Activated CD8-positive, alpha-beta T cell treated with anti-CD3 and anti-CD28 coated beads for 36 hours (primary cell): ENCODE measurements at regions not wholly inside any gene's neighbourhood (a gene's known extent, or its start where the extent isn't known, plus 50 kb on each side); places are given as distances from the start of the nearest gene placed in this dataset.

Experiments
- ATAC-seq: fragments of 200-7000 bp; cut with Tn5 transposase; one replicate; pipeline ENCODE4 v1.10.0; 2021; ENCODE audit warnings: mild to moderate bottlenecking, moderate library complexity
- CTCF ChIA-PET: fragments of 350-600 bp; sonication (Branson Sonifier 250); formaldehyde crosslinking; loops from one replicate; lab custom pipeline; 2021; ENCODE audit warnings: antibody characterized with exemption; lab: Charles Lee
- POLR2A ChIA-PET: fragments of 350-600 bp; sonication (Branson Sonifier 250); formaldehyde crosslinking; loops from one replicate; lab custom pipeline; 2021; ENCODE audit warnings: antibody characterized with exemption; lab: Charles Lee
- DNase-seq: peaks from one replicate; pipeline ENCODE4 v3.0.0-alpha.2; 2020
- H3K27ac Mint-ChIP-seq: one replicate; pipeline ENCODE4 v1.8.0; 2021; ENCODE audit warnings: mild to moderate bottlenecking, mixed read lengths
- H3K27me3 Mint-ChIP-seq: one replicate; pipeline ENCODE4 v1.8.0; 2021; ENCODE audit warnings: mixed read lengths
- H3K36me3 Mint-ChIP-seq: one replicate; pipeline ENCODE4 v1.8.0; 2021; ENCODE audit warnings: low read depth, mixed read lengths
- H3K4me1 Mint-ChIP-seq: one replicate; pipeline ENCODE4 v1.8.0; 2021; ENCODE audit warnings: low read depth, mixed read lengths
- H3K4me3 Mint-ChIP-seq: one replicate; pipeline ENCODE4 v1.8.0; 2021; ENCODE audit warnings: mild to moderate bottlenecking, moderate library complexity, mixed read lengths
- H3K9me3 Mint-ChIP-seq: one replicate; pipeline ENCODE4 v1.8.0; 2021; ENCODE audit warnings: mixed read lengths
- intact Hi-C: fragments of 100-400 bp; cut with micrococcal nuclease; formaldehyde crosslinking; loops from one replicate; pipeline ENCODE4 v1.10.0; 2022
- TF ChIP-seq, protein P1 (sequence below): fragments of 200-600 bp; IDR thresholded peaks from one replicate; pipeline ENCODE4 v1.8.0; 2022; ENCODE audit warnings: antibody characterized with exemption, mild to moderate bottlenecking

- CTCF ChIA-PET, result no interaction called here
- no peaks in the 10 kb centered on the region for H3K27me3 Mint-ChIP-seq
- POLR2A ChIA-PET, result no interaction called here
- intact Hi-C loops, result no loop called here
- H3K9me3 Mint-ChIP-seq, result peaks cover 7% of the 10 kb centered on the region
- no peak for DNase-seq
- H3K4me3 Mint-ChIP-seq, result no peak overlapping the region
- TF ChIP-seq, protein P1, sequence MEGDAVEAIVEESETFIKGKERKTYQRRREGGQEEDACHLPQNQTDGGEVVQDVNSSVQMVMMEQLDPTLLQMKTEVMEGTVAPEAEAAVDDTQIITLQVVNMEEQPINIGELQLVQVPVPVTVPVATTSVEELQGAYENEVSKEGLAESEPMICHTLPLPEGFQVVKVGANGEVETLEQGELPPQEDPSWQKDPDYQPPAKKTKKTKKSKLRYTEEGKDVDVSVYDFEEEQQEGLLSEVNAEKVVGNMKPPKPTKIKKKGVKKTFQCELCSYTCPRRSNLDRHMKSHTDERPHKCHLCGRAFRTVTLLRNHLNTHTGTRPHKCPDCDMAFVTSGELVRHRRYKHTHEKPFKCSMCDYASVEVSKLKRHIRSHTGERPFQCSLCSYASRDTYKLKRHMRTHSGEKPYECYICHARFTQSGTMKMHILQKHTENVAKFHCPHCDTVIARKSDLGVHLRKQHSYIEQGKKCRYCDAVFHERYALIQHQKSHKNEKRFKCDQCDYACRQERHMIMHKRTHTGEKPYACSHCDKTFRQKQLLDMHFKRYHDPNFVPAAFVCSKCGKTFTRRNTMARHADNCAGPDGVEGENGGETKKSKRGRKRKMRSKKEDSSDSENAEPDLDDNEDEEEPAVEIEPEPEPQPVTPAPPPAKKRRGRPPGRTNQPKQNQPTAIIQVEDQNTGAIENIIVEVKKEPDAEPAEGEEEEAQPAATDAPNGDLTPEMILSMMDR, result no peak
- no peak for ATAC-seq
- H3K27ac Mint-ChIP-seq, result no peak overlapping the region
- H3K4me1 Mint-ChIP-seq, result no peaks in the 10 kb centered on the region
- no peaks in the 10 kb centered on the region for H3K36me3 Mint-ChIP-seq
Observed at GRCh38 chr3:80261082-80261481, 493.3 kb upstream of the ROBO1 start.

DNA sequence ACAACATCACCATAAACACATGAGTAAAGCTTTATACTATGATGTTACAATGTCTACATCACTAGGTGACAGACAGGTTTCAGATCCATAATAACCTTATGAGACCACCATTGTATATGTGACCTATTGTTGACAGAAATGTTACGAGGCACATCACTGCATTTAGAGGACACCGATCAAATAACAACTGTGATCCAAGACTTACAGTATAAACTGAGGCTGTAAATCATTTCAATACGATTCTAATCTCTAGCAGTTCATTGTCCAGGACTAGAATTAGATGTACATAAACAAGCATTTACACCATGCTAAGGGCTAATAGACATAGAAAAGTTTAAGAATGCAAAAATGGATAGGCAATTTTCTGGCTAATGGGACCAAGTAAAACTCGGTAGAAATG, 491.9 kb upstream of the ROBO1 start:
- no peaks in the 10 kb centered on the region for H3K4me1 Mint-ChIP-seq
- H3K4me3 Mint-ChIP-seq, result no peak overlapping the region
- ATAC-seq (no peak), DNase-seq (no peak)
- no peak overlapping the region for H3K27ac Mint-ChIP-seq
- no peaks in the 10 kb centered on the region for H3K36me3 Mint-ChIP-seq
- H3K27me3 Mint-ChIP-seq, result no peaks in the 10 kb centered on the region
- POLR2A ChIA-PET, result no interaction called here
- CTCF ChIA-PET, result no interaction called here
- TF ChIP-seq, protein P1, result no peak
- intact Hi-C loops, result no loop called here
- peaks cover 8% of the 10 kb centered on the region for H3K9me3 Mint-ChIP-seq

DNA sequence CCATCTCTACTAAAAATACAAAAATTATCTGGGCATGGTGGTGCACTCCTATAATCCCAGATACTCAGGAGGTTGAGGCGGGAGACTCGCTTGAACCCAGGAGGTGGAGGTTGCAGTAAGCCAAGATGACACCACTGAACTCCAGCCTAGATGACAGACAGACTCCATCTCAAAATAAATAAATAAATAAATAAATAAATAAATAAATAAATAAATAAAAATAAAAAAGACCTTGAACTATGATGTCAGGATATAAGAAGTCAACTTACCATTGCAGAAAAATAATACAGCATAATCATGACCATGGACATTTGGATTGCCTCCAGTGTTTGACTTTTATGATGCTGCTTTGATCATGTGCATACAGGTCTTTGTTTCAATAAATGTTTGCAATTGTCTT, 484.3 kb upstream of the ROBO1 start:
- ChIA-PET POLR2A (no interaction called here), CTCF (no interaction called here)
- TF ChIP-seq, protein P1, result no peak
- no peaks in the 10 kb centered on the region for H3K4me1 Mint-ChIP-seq
- no peaks in the 10 kb centered on the region for H3K27me3 Mint-ChIP-seq
- no peaks in the 10 kb centered on the region for H3K36me3 Mint-ChIP-seq
- intact Hi-C loops, result no loop called here
- no peak overlapping the region for H3K4me3 Mint-ChIP-seq
- no peak for ATAC-seq
- DNase-seq, result no peak
- no peak overlapping the region for H3K27ac Mint-ChIP-seq
- H3K9me3 Mint-ChIP-seq, result peaks cover 18% of the 10 kb centered on the region

- H3K27me3 Mint-ChIP-seq, result no peaks in the 10 kb centered on the region
- TF ChIP-seq, protein P1, result no peak
- H3K4me1 Mint-ChIP-seq, result no peaks in the 10 kb centered on the region
- H3K9me3 Mint-ChIP-seq, result peaks cover 17% of the 10 kb centered on the region
- intact Hi-C loops, result no loop called here
- no peak overlapping the region for H3K27ac Mint-ChIP-seq
- ChIA-PET POLR2A (interaction anchor here (0.8 kb wide), 1 partner anchor 1537 kb away, joined by 3 read pairs; no protein-coding TSS in a partner anchor), CTCF (no interaction called here)
- no peak for ATAC-seq
- DNase-seq, result no peak
- no peaks in the 10 kb centered on the region for H3K36me3 Mint-ChIP-seq
- H3K4me3 Mint-ChIP-seq, result no peak overlapping the region
Observed at GRCh38 chr3:80247766-80248165, 480.0 kb upstream of the ROBO1 start.

DNA sequence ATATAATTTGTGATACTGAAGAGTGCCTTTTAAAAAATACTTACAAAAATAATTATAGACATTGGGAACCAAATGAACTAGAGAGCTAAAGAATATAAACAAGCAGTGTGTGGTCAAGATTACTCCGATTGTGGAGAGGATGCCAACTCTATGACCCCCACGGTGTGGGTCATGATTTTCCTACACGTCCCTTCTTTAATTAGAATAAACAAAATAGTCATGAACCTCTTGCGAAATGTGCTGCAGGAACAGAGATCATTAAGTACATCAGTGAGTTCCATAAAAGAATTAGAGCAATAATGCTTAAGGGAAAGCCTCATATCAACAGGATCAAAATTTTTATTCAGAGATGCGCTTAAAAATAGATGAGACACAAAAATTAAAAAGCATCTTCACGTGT, 476.6 kb upstream of the ROBO1 start:
- ATAC-seq, result no peak
- CTCF ChIA-PET, result no interaction called here

More for the DNA sequence above, 476.6 kb upstream of the ROBO1 start:
- Mint-ChIP-seq H3K36me3 (no peaks in the 10 kb centered on the region), H3K4me1 (no peaks in the 10 kb centered on the region), H3K27ac (no peak overlapping the region), H3K9me3 (peaks cover 14% of the 10 kb centered on the region), H3K4me3 (no peak overlapping the region), H3K27me3 (no peaks in the 10 kb centered on the region)
- intact Hi-C loops, result no loop called here
- POLR2A ChIA-PET, result no interaction called here
- DNase-seq, result no peak
- TF ChIP-seq, protein P1, result no peak
